H9 (cell line): ENCODE measurements at regions not wholly inside any gene's neighbourhood (a gene's known extent, or its start where the extent isn't known, plus 50 kb on each side); places are given as distances from the start of the nearest gene placed in this dataset.

ENCODE experiments used
- DNase-seq: peaks from one replicate; pipeline ENCODE4 v3.0.0-alpha.2; 2017
- H2AFZ ChIP-seq: one replicate; pipeline ENCODE4 v1.6.1; 2013; ENCODE audit warnings: mild to moderate bottlenecking, low read length, control low read depth, moderate library complexity
- H2AK5ac ChIP-seq: 2 replicates; pipeline ENCODE4 v1.6.1; 2013; ENCODE audit warnings: low read length, control low read depth, mixed read lengths; ENCODE audit not compliant: insufficient read length
- H2BK120ac ChIP-seq: one replicate; pipeline ENCODE4 v1.6.1; 2013; ENCODE audit warnings: low read depth, mild to moderate bottlenecking, low read length, control low read depth, inconsistent platforms; ENCODE audit not compliant: poor library complexity, severe bottlenecking
- H2BK12ac ChIP-seq: 2 replicates; pipeline ENCODE4 v1.6.1; 2013; ENCODE audit warnings: low read length, control low read depth, mixed read lengths, low read depth; ENCODE audit not compliant: insufficient read length
- H2BK15ac ChIP-seq: 2 replicates; pipeline ENCODE4 v1.6.1; 2013; ENCODE audit warnings: low read depth, low read length, control low read depth
- H2BK20ac ChIP-seq: one replicate; pipeline ENCODE4 v1.6.1; 2013; ENCODE audit warnings: low read depth, mild to moderate bottlenecking, low read length, control low read depth, inconsistent platforms; ENCODE audit not compliant: poor library complexity, severe bottlenecking
- H2BK5ac ChIP-seq: 2 replicates; pipeline ENCODE4 v1.6.1; 2013; ENCODE audit warnings: low read length, control low read depth, mixed read lengths; ENCODE audit not compliant: insufficient read length
- H3K14ac ChIP-seq: 2 replicates; pipeline ENCODE4 v1.6.1; 2013; ENCODE audit warnings: low read length, control low read depth; ENCODE audit not compliant: insufficient read depth
- H3K18ac ChIP-seq: 2 replicates; pipeline ENCODE4 v1.6.1; 2013; ENCODE audit warnings: low read depth, mild to moderate bottlenecking, mixed read lengths, low read length, control low read depth; ENCODE audit not compliant: insufficient read length
- H3K23ac ChIP-seq: 2 replicates; pipeline ENCODE4 v1.6.1; 2013; ENCODE audit warnings: low read length, control low read depth, mixed read lengths, low read depth; ENCODE audit not compliant: insufficient read length
- H3K23me2 ChIP-seq: 2 replicates; pipeline ENCODE4 v1.6.1; 2013; ENCODE audit warnings: low read depth, mild to moderate bottlenecking, mixed read lengths, low read length, control low read depth; ENCODE audit not compliant: insufficient read length, poor library complexity, severe bottlenecking
- H3K27ac ChIP-seq: 2 replicates; pipeline ENCODE4 v1.5.1; 2013; ENCODE audit warnings: low read length, control low read depth, mixed read lengths, low read depth; ENCODE audit not compliant: insufficient read length
- H3K27me3 ChIP-seq: 2 replicates; pipeline ENCODE4 v1.6.1; 2013; ENCODE audit warnings: low read length, control low read depth, inconsistent platforms; ENCODE audit not compliant: insufficient read depth
- H3K4ac ChIP-seq: 2 replicates; pipeline ENCODE4 v1.6.1; 2013; ENCODE audit warnings: low read depth, mild to moderate bottlenecking, control low read depth, inconsistent platforms, low read length, moderate library complexity
- H3K4me1 ChIP-seq: 2 replicates; pipeline ENCODE4 v1.6.1; 2013; ENCODE audit warnings: low read length, control low read depth, inconsistent platforms; ENCODE audit not compliant: insufficient read depth
- H3K4me2 ChIP-seq: 2 replicates; pipeline ENCODE4 v1.6.1; 2013; ENCODE audit warnings: low read length, control low read depth, mixed read lengths; ENCODE audit not compliant: insufficient read length, insufficient read depth
- H3K56ac ChIP-seq: 2 replicates; pipeline ENCODE4 v1.6.1; 2013; ENCODE audit warnings: low read depth, mild to moderate bottlenecking, mixed read lengths, low read length, control low read depth; ENCODE audit not compliant: insufficient read length
- H3K79me1 ChIP-seq: 2 replicates; pipeline ENCODE4 v1.6.1; 2013; ENCODE audit warnings: low read depth, mild to moderate bottlenecking, moderate library complexity, low read length, control low read depth, inconsistent platforms; ENCODE audit not compliant: insufficient read depth, poor library complexity, severe bottlenecking
- H3K79me2 ChIP-seq: 2 replicates; pipeline ENCODE4 v1.6.1; 2013; ENCODE audit warnings: low read length, control low read depth, inconsistent platforms; ENCODE audit not compliant: insufficient read depth
- H3K9ac ChIP-seq: 2 replicates; pipeline ENCODE4 v1.6.1; 2013; ENCODE audit warnings: low read length, control low read depth, mixed read lengths; ENCODE audit not compliant: insufficient read length; ENCODE audit errors: extremely low read depth
- H3K9me3 ChIP-seq: one replicate; pipeline ENCODE4 v1.6.1; 2013; ENCODE audit warnings: low read depth, low read length, inconsistent platforms; ENCODE audit not compliant: control insufficient read depth
- H3T11ph ChIP-seq: one replicate; pipeline ENCODE4 v1.6.1; 2013; ENCODE audit warnings: mild to moderate bottlenecking, low read length, control low read depth, inconsistent platforms
- H4K20me1 ChIP-seq: one replicate; pipeline ENCODE4 v1.6.1; 2013; ENCODE audit not compliant: control insufficient read depth, insufficient read length, insufficient read depth
- H4K5ac ChIP-seq: 2 replicates; pipeline ENCODE4 v1.6.1; 2013; ENCODE audit warnings: low read depth, mild to moderate bottlenecking, mixed read lengths, low read length, control low read depth; ENCODE audit not compliant: insufficient read length
- H4K8ac ChIP-seq: replicated peaks from 2 replicates; pipeline ENCODE4 v1.6.1; 2013; ENCODE audit warnings: low read length, control low read depth, mixed read lengths, low read depth; ENCODE audit not compliant: insufficient read length
- H4K91ac ChIP-seq: 2 replicates; pipeline ENCODE4 v1.6.1; 2013; ENCODE audit warnings: low read depth, mild to moderate bottlenecking, moderate library complexity, mixed read lengths, low read length, control low read depth; ENCODE audit not compliant: insufficient read length
- H3K27ac Mint-ChIP-seq, 3 experiments: 2 replicates in 2 of 3; 3 replicates in 1 of 3; pipeline ENCODE4 v1.8.0; 2020 to 2021; ENCODE audit warnings: mixed read lengths in 3 of 3, mild to moderate bottlenecking in 1 of 3, moderate library complexity in 1 of 3
- H3K27me3 Mint-ChIP-seq: 2 replicates; pipeline ENCODE4 v1.8.0; 2021; ENCODE audit warnings: low read depth, mild to moderate bottlenecking, moderate library complexity, mixed read lengths
- H3K36me3 Mint-ChIP-seq, 3 experiments: 2 replicates in 2 of 3; 3 replicates in 1 of 3; pipeline ENCODE4 v1.8.0; 2020 to 2021; ENCODE audit warnings: low read depth in 3 of 3, mixed read lengths in 3 of 3; ENCODE audit not compliant: insufficient read depth in 1 of 3
- H3K4me1 Mint-ChIP-seq, 2 experiments: 2 replicates each; pipeline ENCODE4 v1.8.0; 2020; ENCODE audit warnings: mixed read lengths in 2 of 2
- H3K4me3 Mint-ChIP-seq, 2 experiments: 2 replicates in 1 of 2; 3 replicates in 1 of 2; pipeline ENCODE4 v1.8.0; 2020 to 2021; ENCODE audit warnings: mild to moderate bottlenecking in 2 of 2, mixed read lengths in 2 of 2, moderate library complexity in 1 of 2
- H3K9me3 Mint-ChIP-seq, 2 experiments: 2 replicates in 1 of 2; 3 replicates in 1 of 2; pipeline ENCODE4 v1.8.0; 2020; ENCODE audit warnings: mild to moderate bottlenecking in 2 of 2, mixed read lengths in 2 of 2, moderate library complexity in 1 of 2
- WGBS: extraction: QIAGEN DNeasy Blood & Tissue Kit; methylation state at CpG from one replicate; pipeline ENCODE4 v1.1.7; 2013; ENCODE audit warnings: missing lambda C conversion rate, low lambda C conversion rate, mixed read lengths; ENCODE audit not compliant: insufficient read length; ENCODE audit errors: extremely low coverage; 5-methylcytosine and 5-hydroxymethylcytosine counted together
- TF ChIP-seq, protein P1 (sequence below): fragments of 200-600 bp; sonication (generic); conservative IDR thresholded peaks from 3 replicates; pipeline ENCODE4 v1.8.0; 2021; ENCODE audit warnings: antibody characterized with exemption, mild to moderate bottlenecking

DNA sequence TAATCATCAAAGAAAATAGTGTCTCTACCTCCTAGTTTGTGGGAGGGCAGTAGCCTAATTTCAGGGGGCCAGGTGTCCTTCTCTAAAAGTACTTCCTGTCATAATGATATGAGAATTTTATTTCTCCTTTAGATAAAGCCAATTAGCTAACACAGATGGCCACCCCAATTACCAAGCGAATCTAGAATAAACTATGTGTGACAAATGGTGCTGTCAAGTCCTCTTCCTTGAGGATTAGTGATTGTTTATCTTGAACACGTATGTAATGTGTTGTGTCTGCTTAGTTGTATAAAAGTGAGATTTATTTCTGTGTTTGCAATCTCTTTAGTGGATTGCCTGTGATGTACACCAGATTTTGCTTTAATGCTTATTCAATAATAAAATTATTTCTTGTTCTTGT is 1120.0 kb downstream of the SORCS1 start:
- Histone ChIP-seq H3K79me2 (no peaks in the 10 kb centered on the region), H3T11ph (no peak overlapping the region), H3K18ac (no peak overlapping the region), H3K27ac (no peak overlapping the region), H3K4me1 (no peaks in the 10 kb centered on the region), H2BK12ac (no peak overlapping the region), H2BK15ac (no peak overlapping the region), H2BK120ac (no peak overlapping the region), H4K5ac (no peak overlapping the region), H4K20me1 (no peaks in the 10 kb centered on the region), H2BK5ac (no peak overlapping the region), H3K23me2 (no peaks in the 10 kb centered on the region), H3K79me1 (no peaks in the 10 kb centered on the region), H3K14ac (no peak overlapping the region), H3K9me3 (no peaks in the 10 kb centered on the region), H2BK20ac (no peak overlapping the region), H4K8ac (no peak overlapping the region), H4K91ac (no peak overlapping the region), H2AFZ (no peak overlapping the region), H3K4ac (no peak overlapping the region), H3K56ac (no peak overlapping the region), H3K23ac (no peak overlapping the region), H3K4me2 (no peak overlapping the region), H2AK5ac (no peak overlapping the region), H3K27me3 (no peaks in the 10 kb centered on the region), H3K9ac (no peak overlapping the region)
- Mint-ChIP-seq H3K4me3 (no peak overlapping the region), H3K27me3 (no peaks in the 10 kb centered on the region), H3K4me1 (peaks cover under 1 to 9% of the 10 kb centered on the region in 2 experiments; a peak in 3 of 4 replicates), H3K9me3 (no peaks in the 10 kb centered on the region; a peak in 1 of 5 replicates), H3K36me3 (no peaks in the 10 kb centered on the region), H3K27ac (0 out of 7 replicates have a peak overlapping the region, but pooled peaks of 1 of the 3 experiments have one; percentile 47)
- TF ChIP-seq, protein P1, sequence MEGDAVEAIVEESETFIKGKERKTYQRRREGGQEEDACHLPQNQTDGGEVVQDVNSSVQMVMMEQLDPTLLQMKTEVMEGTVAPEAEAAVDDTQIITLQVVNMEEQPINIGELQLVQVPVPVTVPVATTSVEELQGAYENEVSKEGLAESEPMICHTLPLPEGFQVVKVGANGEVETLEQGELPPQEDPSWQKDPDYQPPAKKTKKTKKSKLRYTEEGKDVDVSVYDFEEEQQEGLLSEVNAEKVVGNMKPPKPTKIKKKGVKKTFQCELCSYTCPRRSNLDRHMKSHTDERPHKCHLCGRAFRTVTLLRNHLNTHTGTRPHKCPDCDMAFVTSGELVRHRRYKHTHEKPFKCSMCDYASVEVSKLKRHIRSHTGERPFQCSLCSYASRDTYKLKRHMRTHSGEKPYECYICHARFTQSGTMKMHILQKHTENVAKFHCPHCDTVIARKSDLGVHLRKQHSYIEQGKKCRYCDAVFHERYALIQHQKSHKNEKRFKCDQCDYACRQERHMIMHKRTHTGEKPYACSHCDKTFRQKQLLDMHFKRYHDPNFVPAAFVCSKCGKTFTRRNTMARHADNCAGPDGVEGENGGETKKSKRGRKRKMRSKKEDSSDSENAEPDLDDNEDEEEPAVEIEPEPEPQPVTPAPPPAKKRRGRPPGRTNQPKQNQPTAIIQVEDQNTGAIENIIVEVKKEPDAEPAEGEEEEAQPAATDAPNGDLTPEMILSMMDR, result no peak
- DNase-seq, result no peak
- no CpG with 5 or more reads among the region's 2 CpGs for WGBS
